NB4 (cell line): ENCODE measurements at regions not wholly inside any gene's neighbourhood (a gene's known extent, or its start where the extent isn't known, plus 50 kb on each side); places are given as distances from the start of the nearest gene placed in this dataset.

Experiments used
- DNase-seq: peaks from one replicate; pipeline ENCODE4 v3.0.0; 2010; ENCODE audit warnings: low read depth
- H3K4me3 ChIP-seq: one replicate; pipeline ENCODE4 v1.5.1; 2011; ENCODE audit warnings: mild to moderate bottlenecking, low read depth, low read length, moderate library complexity
- MYC ChIP-seq: IDR thresholded peaks from 2 replicates; pipeline ENCODE4 v1.6.1; 2011; ENCODE audit warnings: low read depth, low read length
- POLR2A ChIP-seq: IDR thresholded peaks from 2 replicates; pipeline ENCODE4 v1.6.1; 2011; ENCODE audit warnings: mild to moderate bottlenecking; ENCODE audit not compliant: insufficient read length; ENCODE audit errors: extremely low read depth
- TF ChIP-seq, protein P1 (sequence below): IDR thresholded peaks from 2 replicates; pipeline ENCODE4 v1.6.1; 2011; ENCODE audit warnings: low read depth, low read length
- TF ChIP-seq, protein P2 (sequence below): IDR thresholded peaks from one replicate; pipeline ENCODE4 v1.5.1; 2012; ENCODE audit warnings: low read depth, low read length

DNA sequence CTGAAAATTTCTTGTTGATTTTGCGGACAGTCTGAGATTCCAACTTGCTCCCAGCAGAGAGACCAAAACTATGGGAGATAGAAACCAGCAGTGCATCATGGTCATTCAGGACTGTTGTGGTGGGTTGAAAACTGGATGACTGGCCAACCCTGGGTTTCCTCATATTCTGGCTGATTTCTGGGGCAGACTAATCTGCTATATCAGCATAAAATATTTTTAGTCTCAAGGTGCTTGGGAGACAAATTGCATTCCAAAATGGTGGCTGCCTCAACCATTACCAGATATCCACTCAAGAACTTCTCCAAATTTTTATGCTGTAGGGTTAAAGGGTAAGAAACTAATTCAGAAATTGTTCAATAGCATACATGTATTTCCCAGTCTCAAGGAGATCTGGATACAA, 434.0 kb downstream of the BRINP3 start:
- TF ChIP-seq POLR2A, result no peak
- TF ChIP-seq, protein P1, sequence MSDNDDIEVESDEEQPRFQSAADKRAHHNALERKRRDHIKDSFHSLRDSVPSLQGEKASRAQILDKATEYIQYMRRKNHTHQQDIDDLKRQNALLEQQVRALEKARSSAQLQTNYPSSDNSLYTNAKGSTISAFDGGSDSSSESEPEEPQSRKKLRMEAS, result no peak
- TF ChIP-seq, protein P2, sequence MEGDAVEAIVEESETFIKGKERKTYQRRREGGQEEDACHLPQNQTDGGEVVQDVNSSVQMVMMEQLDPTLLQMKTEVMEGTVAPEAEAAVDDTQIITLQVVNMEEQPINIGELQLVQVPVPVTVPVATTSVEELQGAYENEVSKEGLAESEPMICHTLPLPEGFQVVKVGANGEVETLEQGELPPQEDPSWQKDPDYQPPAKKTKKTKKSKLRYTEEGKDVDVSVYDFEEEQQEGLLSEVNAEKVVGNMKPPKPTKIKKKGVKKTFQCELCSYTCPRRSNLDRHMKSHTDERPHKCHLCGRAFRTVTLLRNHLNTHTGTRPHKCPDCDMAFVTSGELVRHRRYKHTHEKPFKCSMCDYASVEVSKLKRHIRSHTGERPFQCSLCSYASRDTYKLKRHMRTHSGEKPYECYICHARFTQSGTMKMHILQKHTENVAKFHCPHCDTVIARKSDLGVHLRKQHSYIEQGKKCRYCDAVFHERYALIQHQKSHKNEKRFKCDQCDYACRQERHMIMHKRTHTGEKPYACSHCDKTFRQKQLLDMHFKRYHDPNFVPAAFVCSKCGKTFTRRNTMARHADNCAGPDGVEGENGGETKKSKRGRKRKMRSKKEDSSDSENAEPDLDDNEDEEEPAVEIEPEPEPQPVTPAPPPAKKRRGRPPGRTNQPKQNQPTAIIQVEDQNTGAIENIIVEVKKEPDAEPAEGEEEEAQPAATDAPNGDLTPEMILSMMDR, result no peak
- TF ChIP-seq MYC, result no peak
- H3K4me3 ChIP-seq, result no peak overlapping the region
- no peak for DNase-seq

DNA sequence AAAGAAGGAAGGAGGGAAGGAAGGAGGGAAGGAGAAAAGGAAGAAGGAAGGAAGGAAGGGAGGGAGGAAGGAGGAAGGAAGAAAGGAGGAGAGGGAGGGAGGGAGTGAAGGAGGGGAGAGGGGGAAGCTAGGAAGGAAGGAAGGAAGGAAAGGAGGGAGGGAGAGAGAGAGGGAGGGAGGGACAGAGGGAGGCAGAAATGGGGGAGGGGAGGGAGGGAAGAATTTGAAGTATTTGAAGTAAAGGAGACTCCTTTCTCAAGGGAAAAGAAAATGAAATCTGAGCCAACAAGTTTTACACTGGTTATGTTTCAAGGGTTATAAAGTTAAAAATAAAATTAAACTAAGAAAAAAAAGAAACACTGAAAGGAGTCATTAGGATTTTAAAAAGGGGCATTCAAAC, 431.4 kb downstream of the BRINP3 start:
- H3K4me3 ChIP-seq, result no peak overlapping the region
- DNase-seq, result no peak
- no peak for TF ChIP-seq MYC
- no peak for TF ChIP-seq POLR2A
- TF ChIP-seq, protein P1, result no peak
- TF ChIP-seq, protein P2, result no peak
